ENCODE measurements at regions not wholly inside any gene's neighbourhood (a gene's known extent, or its start where the extent isn't known, plus 50 kb on each side); places are given as distances from the start of the nearest gene placed in this dataset.

- DNase-seq (ENCODE audit: low spot score) = no peak
Measured at GRCh38 chr5:7955476-7955875, 86.5 kb downstream of the MTRR start.

GRCh38 chr5:7957329-7957728, 88.4 kb downstream of the MTRR start:
- DNase-seq (ENCODE audit: low spot score) = no peak

- DNase-seq (ENCODE audit: low spot score) = no peak
Measured at GRCh38 chr5:7960142-7960541, 91.2 kb downstream of the MTRR start.

- DNase-seq (ENCODE audit: low spot score) = no peak
Measured at GRCh38 chr5:7961540-7961939, 92.6 kb downstream of the MTRR start.

- DNase-seq (ENCODE audit: low spot score) = no peak
Measured at GRCh38 chr5:7970816-7971215, 101.9 kb downstream of the MTRR start.

- no peak for DNase-seq (ENCODE audit: low spot score)
Measured at GRCh38 chr5:7976411-7977190, 107.7 kb downstream of the MTRR start.

- DNase-seq (ENCODE audit: low spot score) = no peak
Measured at GRCh38 chr5:7978114-7978513, 109.2 kb downstream of the MTRR start.

GRCh38 chr5:7978991-7979390, 110.0 kb downstream of the MTRR start:
- DNase-seq (ENCODE audit: low spot score) = no peak

- no peak for DNase-seq (ENCODE audit: low spot score)
Measured at GRCh38 chr5:7980881-7981280, 111.9 kb downstream of the MTRR start.

GRCh38 chr5:7983433-7983832, 114.5 kb downstream of the MTRR start:
- no peak for DNase-seq (ENCODE audit: low spot score)

GRCh38 chr5:7991125-7991821, 122.3 kb downstream of the MTRR start:
- peak; percentile 54 for DNase-seq (ENCODE audit: low spot score)

- no peak for DNase-seq (ENCODE audit: low spot score)
Measured at GRCh38 chr5:7995688-7996294, 126.8 kb downstream of the MTRR start.

GRCh38 chr5:8005416-8005815, 136.5 kb downstream of the MTRR start:
- no peak for DNase-seq (ENCODE audit: low spot score)

GRCh38 chr5:8012131-8012977, 143.4 kb downstream of the MTRR start:
- DNase-seq (ENCODE audit: low spot score) = no peak

- DNase-seq (ENCODE audit: low spot score) = peak; percentile 8
Measured at GRCh38 chr5:8013948-8014710, 145.2 kb downstream of the MTRR start.

- no peak for DNase-seq (ENCODE audit: low spot score)
Measured at GRCh38 chr5:8019719-8020218, 150.8 kb downstream of the MTRR start.

- no peak for DNase-seq (ENCODE audit: low spot score)
Measured at GRCh38 chr5:8020861-8021514, 152.0 kb downstream of the MTRR start.

GRCh38 chr5:8028243-8028642, 159.3 kb downstream of the MTRR start:
- DNase-seq (ENCODE audit: low spot score) = no peak

- no peak for DNase-seq (ENCODE audit: low spot score)
Measured at GRCh38 chr5:8033261-8033660, 164.3 kb downstream of the MTRR start.

- DNase-seq (ENCODE audit: low spot score) = no peak
Measured at GRCh38 chr5:8034852-8035251, 165.9 kb downstream of the MTRR start.

GRCh38 chr5:8048920-8049319, 180.0 kb downstream of the MTRR start:
- no peak for DNase-seq (ENCODE audit: low spot score)
